ENCODE measurements at regions not wholly inside any gene's neighbourhood (a gene's known extent, or its start where the extent isn't known, plus 50 kb on each side); places are given as distances from the start of the nearest gene placed in this dataset.
A peak's percentile ranks its signal among the peaks of the same experiment; 100 is the strongest.

- no peak for DNase-seq
Measured at GRCh38 chr11:119488256-119488995, 65.5 kb upstream of the THY1 start.

DNA sequence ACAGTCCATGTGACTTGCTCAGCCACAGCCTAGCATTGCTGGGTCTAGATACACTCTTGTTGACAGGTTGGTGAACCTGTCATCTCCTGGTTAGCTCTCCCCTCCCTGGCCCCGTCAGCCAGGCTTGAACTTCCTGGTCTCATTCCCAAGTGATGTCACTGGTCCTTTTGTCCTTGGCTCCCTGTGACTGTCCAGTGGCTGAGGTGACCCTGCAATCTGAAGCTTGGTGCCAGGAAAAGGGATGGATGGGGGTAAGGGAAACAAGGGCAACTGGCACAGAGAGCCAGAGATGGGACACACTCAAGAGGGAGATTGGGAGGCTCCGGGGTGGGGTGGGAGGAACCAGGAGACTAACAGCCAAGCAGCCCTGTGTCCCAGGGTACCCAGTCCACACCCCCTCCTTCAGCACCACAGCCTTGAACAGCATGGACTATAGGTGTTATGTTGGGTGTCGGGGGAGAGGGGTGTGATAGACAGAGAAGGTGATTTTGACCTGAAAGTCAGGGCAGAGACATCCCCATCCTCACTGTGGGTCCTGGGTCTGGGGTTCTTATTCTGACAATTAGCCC, 63.8 kb upstream of the THY1 start:
- DNase-seq: no peak

DNA sequence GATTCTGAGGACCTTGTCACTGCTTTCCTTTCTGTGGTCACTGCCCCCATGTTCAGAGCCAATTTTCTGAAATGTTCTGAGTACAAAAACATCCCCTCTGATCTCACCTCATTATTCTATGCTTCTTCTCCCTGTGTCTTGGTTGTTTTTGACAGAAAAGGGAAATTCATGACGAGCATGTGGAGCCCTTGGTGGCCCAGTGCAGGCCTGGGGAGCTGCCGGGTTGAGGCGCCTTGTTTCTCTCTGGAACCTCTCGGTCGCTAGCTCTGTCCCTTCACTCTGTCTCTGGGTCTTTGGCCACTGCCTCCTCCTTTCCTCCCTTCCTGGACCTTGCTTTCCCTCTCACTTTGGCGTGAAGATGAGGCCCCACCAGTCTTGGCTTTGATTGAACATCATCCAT, 63.0 kb upstream of the THY1 start:
- DNase-seq: no peak

GRCh38 chr11:119484741-119485605, 62.0 kb upstream of the THY1 start:
- DNase-seq: no peak

DNA sequence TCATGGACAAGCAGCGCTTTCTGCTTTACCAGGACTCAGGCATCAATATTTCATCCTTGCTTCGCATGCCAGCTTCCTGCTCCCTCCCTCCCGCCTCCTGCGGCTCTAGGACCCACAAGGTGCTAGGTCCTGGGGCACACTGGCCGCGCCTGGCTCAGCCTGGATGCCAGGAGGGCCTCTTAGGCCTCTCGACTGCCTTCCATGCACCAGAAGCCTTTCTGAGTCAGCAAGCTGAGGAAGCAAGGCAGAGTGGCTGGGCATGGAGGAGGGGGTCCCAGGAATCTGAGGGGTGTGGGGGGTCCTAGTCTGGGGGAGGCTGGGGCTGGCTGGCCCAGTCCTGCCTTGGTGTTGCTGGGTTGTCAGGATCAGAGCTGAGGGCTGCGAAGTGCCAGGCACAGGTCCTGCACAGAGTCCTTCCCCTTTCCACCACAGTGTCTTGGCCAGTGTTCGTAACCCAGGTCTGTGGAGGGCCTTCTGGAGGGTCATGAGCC, 61.0 kb upstream of the THY1 start:
- no peak for DNase-seq

GRCh38 chr11:119483341-119483880, 60.4 kb upstream of the THY1 start:
- DNase-seq: no peak

DNA sequence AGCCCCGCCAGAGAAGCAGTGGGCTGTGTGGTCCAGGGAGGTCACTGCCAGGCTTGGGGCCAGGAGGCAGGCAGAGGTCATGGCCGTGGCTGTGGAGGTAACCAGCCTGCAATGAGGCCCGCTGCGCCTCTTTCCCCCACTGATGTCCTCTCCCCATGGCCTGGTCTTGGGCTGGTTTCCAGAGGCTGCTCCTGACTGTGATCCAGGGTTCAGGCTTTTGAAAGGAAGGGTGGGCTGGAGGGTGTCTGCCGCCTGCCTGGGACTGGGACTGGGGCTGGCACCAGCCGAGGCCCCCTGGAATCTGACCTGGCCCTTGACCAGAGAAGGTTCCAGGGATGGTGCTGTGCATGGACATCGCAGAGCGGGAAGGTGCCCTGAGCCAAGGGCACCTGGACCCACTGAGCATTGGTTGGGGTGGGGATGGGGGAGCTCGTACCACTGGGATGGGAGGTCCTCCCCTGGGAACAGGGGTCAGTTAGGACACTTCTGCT, 59.6 kb upstream of the THY1 start:
- no peak for DNase-seq

DNA sequence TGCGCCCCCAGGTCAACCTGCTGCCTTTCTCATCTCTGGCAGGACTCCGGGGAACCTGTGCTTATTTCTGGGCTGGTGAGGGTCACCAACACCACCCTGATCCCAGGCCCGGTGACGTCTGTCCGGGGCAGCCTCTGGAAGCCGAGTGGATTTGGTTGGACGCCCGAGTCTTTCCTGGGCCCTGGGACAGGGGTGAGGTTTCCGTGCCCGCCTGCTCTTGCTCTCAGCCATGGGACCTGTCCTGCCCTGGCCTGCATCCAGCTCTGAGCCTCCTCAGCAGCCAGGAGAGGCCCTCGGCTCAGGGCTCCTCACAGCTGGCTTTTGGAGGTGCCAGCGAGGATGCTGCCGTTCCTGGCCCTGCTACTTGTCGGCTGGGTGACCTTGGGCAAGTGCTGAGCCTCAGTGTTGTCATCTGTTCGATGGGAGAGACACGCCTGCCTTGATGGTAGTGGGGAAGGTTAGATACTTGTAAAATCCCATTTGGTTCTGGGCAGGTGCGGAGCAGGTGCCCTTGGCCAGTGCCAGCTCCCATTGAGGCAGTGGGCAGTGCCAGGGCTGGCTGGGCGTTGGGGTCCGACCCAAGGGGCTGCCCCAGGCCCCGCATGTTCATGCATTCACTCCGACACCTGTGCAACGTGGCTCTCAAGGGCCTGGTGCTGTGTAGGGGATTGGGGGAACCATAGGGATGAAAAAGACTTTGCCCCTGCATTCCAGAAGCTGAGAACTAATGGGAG, 58.9 kb upstream of the THY1 start:
- DNase-seq: no peak

DNA sequence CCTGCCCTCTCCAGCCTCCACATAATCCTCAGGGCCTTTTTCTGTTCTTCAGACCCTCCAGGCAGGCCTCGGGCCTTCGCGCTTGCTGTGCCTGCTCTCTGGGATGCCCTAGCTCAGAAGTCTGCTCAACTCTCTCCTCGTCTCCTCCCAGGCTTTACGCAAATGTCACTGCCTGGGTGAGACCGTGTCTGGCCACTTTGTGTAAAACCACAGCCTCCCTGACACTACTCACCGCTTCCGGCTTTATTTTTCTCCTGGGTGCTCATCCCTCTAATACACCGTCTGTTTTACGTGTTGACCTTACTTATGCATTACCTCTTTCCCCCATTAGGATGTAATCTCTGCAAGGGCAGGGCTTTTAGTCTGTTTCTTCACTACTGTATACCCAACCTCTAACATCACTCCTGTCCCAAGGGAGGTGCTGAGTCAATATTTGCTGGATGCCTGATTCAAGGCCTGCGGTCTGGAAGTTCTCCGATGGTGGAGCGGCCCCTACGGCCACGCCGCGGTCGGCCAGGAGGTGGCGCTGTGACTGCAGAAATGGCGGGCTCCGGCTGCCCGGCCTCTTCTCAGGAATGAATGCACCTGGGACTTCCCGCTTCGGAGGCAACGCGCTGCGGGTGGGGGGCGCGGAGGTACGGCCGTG, 58.2 kb upstream of the THY1 start:
- peak; percentile 46 for DNase-seq

GRCh38 chr11:119480380-119481020, 57.5 kb upstream of the THY1 start:
- no peak for DNase-seq

DNA sequence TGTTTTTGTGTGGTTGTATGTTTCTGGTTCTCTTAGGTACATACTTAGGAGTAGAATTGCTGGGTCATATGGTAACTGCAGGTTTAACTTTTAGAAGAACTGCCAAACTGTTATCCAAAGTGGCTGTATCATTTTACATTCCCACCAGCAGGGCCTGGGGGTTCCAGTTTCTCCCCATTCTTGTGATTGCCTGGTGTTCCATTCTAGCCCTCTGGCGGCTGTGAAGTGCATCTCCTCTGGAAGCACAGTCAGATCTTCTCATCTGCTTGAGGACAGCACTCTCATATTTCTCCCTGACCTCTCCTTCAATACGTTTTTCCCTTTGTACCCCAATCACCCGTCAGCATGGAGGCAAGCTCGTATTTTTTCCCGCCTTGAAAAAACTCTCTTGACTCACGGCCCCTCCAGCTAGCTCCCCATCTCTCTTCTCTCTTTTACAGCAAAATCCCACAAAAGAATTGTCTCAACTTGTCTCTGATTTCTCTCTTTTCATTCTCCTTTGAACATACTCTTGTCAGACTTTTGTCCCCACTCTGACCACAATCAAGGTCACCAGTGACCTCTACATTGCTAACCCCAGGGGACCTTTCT, 56.8 kb upstream of the THY1 start:
- no peak for DNase-seq

DNA sequence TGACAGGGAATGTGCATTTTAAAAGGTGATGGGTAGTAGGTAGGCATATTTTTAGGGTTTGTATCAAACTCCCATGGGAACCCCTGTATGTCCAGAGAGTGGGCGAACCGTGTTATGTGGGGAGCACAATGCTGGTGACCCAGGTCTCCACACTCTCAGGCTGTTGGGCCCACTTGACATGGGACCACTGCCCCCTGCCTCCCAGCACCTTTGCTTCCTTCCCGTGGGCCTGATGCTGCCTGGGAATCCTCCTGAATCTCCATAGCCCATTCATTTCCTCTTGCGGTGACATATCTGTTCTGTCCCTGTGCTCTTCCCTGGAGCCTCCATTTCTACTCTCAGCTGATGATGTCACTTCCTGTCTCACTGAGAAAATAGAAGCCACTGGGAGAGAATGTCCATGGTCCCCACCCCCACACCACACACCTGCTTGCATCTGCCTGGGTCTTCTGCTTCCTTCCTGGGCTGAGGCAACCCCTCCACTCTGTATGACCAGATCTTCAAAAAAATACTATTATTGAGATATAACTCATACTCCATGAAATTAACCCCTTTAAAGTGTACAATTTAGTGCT, 55.8 kb upstream of the THY1 start:
- DNase-seq: no peak

- no peak for DNase-seq
Measured at GRCh38 chr11:119476666-119477331, 53.8 kb upstream of the THY1 start.

DNA sequence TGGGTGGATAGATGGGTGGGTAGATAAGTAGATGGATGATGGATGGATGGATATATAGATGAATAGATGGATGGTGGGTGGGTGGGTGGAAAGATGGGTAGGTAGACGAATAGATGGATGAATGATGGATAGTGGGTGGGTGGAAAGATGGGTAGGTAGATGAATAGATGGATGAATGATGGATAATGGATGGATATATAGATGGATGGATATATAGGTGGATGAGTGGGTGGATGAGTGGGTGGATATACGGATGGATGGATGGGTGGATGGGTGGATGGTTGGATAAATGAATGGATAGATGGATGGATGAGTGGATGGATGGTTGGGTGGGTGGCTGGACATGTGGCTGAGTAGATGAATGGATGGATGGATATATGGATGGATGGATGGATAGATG, 53.1 kb upstream of the THY1 start:
- DNase-seq: no peak

GRCh38 chr11:119474682-119475596, 52.0 kb upstream of the THY1 start:
- DNase-seq: no peak

- no peak for DNase-seq
Measured at GRCh38 chr11:119473901-119474681, 51.1 kb upstream of the THY1 start.

DNA sequence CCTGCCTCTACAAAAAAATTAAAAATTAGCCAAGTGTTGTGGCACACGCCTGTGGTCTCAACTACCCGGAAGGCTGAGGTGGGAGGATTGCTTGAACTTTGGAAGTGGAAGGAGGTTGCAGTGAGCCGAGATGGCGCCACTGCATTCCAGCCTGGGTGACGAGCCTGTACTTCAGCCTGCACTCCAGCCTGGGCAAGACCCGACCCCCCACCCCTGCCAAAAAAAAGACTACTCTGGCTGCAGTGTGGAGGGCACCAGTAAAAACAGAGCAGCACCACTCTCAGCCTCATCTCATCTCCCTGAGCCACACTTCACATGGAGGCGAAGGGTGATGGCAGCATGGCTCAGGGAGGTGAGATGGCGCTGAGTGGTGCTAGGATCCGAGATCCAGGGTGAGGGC, 50.3 kb upstream of the THY1 start:
- DNase-seq: no peak

- DNase-seq: no peak
Measured at GRCh38 chr11:119472856-119473222, 49.9 kb upstream of the THY1 start.

All from stimulated activated naive CD4-positive, alpha-beta T cell treated with Interleukin-2 at 50 U/mL for 16 hours (primary cell).